Activated T-helper 17 cell treated with anti-CD3 and anti-CD28 coated beads, Interleukin-2, amount 50 U/mL, for 72 hours (primary cell): ENCODE measurements at regions not wholly inside any gene's neighbourhood (a gene's known extent, or its start where the extent isn't known, plus 50 kb on each side); places are given as distances from the start of the nearest gene placed in this dataset.
A peak's percentile ranks its signal among the peaks of the same experiment; 100 is the strongest.

Experiments
- ATAC-seq: fragments of 150-1000 bp; cut with Tn5 transposase; replicated peaks from 2 replicates; pipeline ENCODE4 v1.10.0; 2021; ENCODE audit warnings: mild to moderate bottlenecking, moderate library complexity
- H3K27ac Mint-ChIP-seq: one replicate; pipeline ENCODE4 v1.8.0; 2022; ENCODE audit warnings: mixed read lengths
- H3K27me3 Mint-ChIP-seq: one replicate; pipeline ENCODE4 v1.8.0; 2022; ENCODE audit warnings: mixed read lengths
- H3K36me3 Mint-ChIP-seq: one replicate; pipeline ENCODE4 v1.8.0; 2022; ENCODE audit warnings: low read depth, mild to moderate bottlenecking, mixed read lengths
- H3K4me1 Mint-ChIP-seq: one replicate; pipeline ENCODE4 v1.8.0; 2022; ENCODE audit warnings: mixed read lengths
- H3K4me3 Mint-ChIP-seq: one replicate; pipeline ENCODE4 v1.8.0; 2022; ENCODE audit warnings: mild to moderate bottlenecking, mixed read lengths
- H3K9me3 Mint-ChIP-seq: one replicate; pipeline ENCODE4 v1.8.0; 2022; ENCODE audit warnings: mixed read lengths

GRCh38 chr6:119542037-119542436 is 192.5 kb upstream of the MAN1A1 start:
- H3K27ac Mint-ChIP-seq = no peak overlapping the region
- no peaks in the 10 kb centered on the region for H3K36me3 Mint-ChIP-seq
- H3K4me3 Mint-ChIP-seq = no peak overlapping the region
- no peaks in the 10 kb centered on the region for H3K27me3 Mint-ChIP-seq
- H3K4me1 Mint-ChIP-seq = no peaks in the 10 kb centered on the region
- ATAC-seq = no peak
- H3K9me3 Mint-ChIP-seq = no peaks in the 10 kb centered on the region

- Mint-ChIP-seq H3K4me3 (no peak overlapping the region), H3K9me3 (no peaks in the 10 kb centered on the region), H3K4me1 (no peaks in the 10 kb centered on the region), H3K36me3 (no peaks in the 10 kb centered on the region), H3K27me3 (no peaks in the 10 kb centered on the region), H3K27ac (no peak overlapping the region)
- no peak for ATAC-seq
Measured at GRCh38 chr6:119541132-119541905, 191.8 kb upstream of the MAN1A1 start.

GRCh38 chr6:119540417-119540816 is 190.9 kb upstream of the MAN1A1 start:
- no peaks in the 10 kb centered on the region for H3K4me1 Mint-ChIP-seq
- H3K9me3 Mint-ChIP-seq = no peaks in the 10 kb centered on the region
- H3K27ac Mint-ChIP-seq = no peak overlapping the region
- no peaks in the 10 kb centered on the region for H3K27me3 Mint-ChIP-seq
- H3K36me3 Mint-ChIP-seq = no peaks in the 10 kb centered on the region
- ATAC-seq = no peak
- no peak overlapping the region for H3K4me3 Mint-ChIP-seq

DNA sequence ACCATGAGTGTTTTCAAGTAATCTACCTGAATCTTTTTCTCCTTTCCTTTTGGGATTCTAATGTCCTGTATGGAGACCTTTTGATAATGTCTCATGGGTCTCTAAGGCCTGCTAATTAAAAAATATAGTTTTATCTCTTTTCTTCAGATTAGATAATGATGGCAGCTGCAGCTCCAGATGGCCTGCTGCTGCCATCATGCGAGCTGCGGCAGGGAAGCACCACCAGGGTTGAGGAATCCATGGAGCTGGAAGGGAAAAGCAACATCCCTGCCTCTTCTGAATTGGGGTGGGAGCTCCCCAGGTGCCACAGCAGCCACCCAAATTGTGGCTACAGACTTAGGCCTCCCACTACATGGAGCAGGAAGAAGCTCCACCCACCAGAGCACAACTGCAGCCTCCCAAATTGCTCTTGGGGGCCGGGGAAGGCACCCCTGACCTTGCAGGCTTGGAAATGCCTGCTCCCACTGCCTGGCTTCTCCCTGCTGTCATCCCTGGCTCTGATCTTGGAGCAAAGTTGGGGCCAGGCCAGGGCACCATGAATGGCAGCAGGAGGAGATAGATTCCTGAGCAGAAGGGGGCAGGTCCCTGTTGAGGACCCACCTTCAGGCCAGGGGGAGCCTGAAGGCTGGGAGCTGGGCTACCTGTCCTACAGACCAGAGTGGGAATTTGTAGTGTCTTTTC is 189.6 kb upstream of the MAN1A1 start:
- ATAC-seq = no peak
- no peak overlapping the region for H3K27ac Mint-ChIP-seq
- H3K4me3 Mint-ChIP-seq = no peak overlapping the region
- H3K27me3 Mint-ChIP-seq = no peaks in the 10 kb centered on the region
- H3K36me3 Mint-ChIP-seq = no peaks in the 10 kb centered on the region
- H3K4me1 Mint-ChIP-seq = no peaks in the 10 kb centered on the region
- no peaks in the 10 kb centered on the region for H3K9me3 Mint-ChIP-seq

GRCh38 chr6:119536666-119537065 is 187.1 kb upstream of the MAN1A1 start:
- Mint-ChIP-seq H3K4me1 (peaks cover 4% of the 10 kb centered on the region), H3K36me3 (no peaks in the 10 kb centered on the region), H3K27me3 (no peaks in the 10 kb centered on the region), H3K27ac (no peak overlapping the region), H3K9me3 (no peaks in the 10 kb centered on the region), H3K4me3 (no peak overlapping the region)
- ATAC-seq = no peak

- no peaks in the 10 kb centered on the region for H3K27me3 Mint-ChIP-seq
- no peaks in the 10 kb centered on the region for H3K9me3 Mint-ChIP-seq
- no peaks in the 10 kb centered on the region for H3K36me3 Mint-ChIP-seq
- H3K4me3 Mint-ChIP-seq = no peak overlapping the region
- no peak for ATAC-seq
- H3K27ac Mint-ChIP-seq = no peak overlapping the region
- H3K4me1 Mint-ChIP-seq = peaks cover 4% of the 10 kb centered on the region
Measured at GRCh38 chr6:119535332-119535731, 185.8 kb upstream of the MAN1A1 start.

DNA sequence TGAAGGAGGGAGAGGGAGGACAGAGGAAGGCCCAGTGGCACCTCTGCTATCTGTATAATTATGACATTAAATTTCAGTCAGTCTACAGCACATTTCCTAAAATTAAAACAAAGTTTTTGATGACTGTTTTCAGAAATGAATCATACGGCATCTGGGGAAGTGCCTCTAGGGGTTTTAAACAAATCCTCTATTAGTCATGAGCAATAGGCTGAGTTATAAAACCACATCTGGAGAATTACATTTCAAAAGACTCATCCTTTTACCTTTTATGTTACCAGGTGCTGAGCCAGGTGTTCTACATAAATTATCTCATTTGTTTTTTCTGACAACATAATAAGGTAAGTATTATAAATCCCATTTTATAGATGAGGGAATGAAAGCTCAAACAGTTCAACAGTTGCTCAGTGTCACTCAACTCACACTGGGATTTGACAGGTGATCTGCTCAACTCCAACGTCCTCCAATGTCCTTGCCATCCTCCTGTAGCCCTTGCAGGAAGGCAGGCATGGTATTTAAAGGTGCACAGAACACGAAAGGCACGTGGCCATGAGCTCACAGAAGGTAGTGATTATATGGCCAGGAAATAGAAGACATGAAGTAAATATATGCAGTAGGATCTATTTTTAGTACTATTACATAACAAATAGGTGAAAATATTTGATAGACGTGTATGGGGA is 184.2 kb upstream of the MAN1A1 start:
- Mint-ChIP-seq H3K36me3 (no peaks in the 10 kb centered on the region), H3K27me3 (no peaks in the 10 kb centered on the region), H3K4me1 (peaks cover 4% of the 10 kb centered on the region), H3K27ac (no peak overlapping the region), H3K4me3 (no peak overlapping the region), H3K9me3 (no peaks in the 10 kb centered on the region)
- ATAC-seq = peak; percentile 91

DNA sequence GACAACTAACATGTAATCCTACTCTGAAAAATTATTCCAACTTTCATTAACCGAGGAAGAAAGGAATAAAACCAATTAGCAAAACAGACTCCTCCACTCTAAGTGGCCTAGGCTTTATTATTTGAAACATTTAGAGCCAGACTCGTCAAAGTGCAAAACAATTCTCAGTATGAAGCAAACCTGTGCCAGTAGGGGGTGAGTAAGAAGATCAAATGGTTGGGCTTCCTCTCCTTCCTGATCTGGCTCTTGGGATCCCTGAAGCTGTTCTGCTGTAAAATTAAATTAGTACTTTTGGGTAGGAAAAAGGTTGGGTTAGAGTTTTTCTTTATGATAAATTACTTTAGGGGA is 177.6 kb upstream of the MAN1A1 start:
- Mint-ChIP-seq H3K9me3 (no peaks in the 10 kb centered on the region), H3K27me3 (no peaks in the 10 kb centered on the region), H3K4me1 (no peaks in the 10 kb centered on the region), H3K4me3 (no peak overlapping the region), H3K36me3 (no peaks in the 10 kb centered on the region), H3K27ac (no peak overlapping the region)
- no peak for ATAC-seq

DNA sequence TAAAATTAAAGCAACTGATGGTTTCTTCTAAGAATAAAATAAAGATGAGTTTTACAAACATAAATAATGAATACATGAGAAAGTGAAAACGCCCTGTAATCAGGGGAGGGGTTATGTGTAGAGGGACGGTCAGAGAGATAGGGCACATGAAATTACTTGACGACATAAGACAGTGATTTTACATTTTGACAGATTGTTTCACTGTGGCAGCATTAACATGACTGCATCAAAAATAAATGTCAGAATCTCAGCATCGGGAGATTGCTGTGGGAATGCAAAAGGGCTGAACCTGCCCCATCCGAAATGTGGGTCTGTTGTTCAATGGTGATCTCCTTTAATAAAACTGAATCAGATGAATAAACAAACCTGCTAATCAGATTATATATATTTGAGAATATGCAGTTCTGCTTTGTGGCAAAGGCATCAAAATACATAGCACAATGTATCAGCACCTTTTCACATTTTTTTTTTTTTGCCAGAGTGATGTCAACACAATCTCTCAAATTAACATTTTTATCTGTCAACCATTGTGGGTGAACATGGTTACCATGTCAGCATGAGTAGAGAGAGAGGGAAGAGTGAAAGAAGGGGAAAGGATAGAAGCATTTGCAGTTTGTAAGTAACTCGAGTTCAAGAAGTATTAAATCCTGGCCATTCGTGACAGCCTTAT is 177.1 kb upstream of the MAN1A1 start:
- Mint-ChIP-seq H3K36me3 (no peaks in the 10 kb centered on the region), H3K27ac (no peak overlapping the region), H3K4me1 (no peaks in the 10 kb centered on the region), H3K9me3 (no peaks in the 10 kb centered on the region), H3K4me3 (no peak overlapping the region), H3K27me3 (no peaks in the 10 kb centered on the region)
- ATAC-seq = no peak

- Mint-ChIP-seq H3K4me1 (no peaks in the 10 kb centered on the region), H3K27ac (no peak overlapping the region), H3K9me3 (no peaks in the 10 kb centered on the region), H3K27me3 (peaks cover 3% of the 10 kb centered on the region), H3K4me3 (no peak overlapping the region), H3K36me3 (no peaks in the 10 kb centered on the region)
- ATAC-seq = no peak
Measured at GRCh38 chr6:119524410-119524809, 174.8 kb upstream of the MAN1A1 start.

GRCh38 chr6:119523556-119523955 is 174.0 kb upstream of the MAN1A1 start:
- Mint-ChIP-seq H3K27ac (no peak overlapping the region), H3K36me3 (no peaks in the 10 kb centered on the region), H3K9me3 (no peaks in the 10 kb centered on the region), H3K27me3 (peaks cover 3% of the 10 kb centered on the region), H3K4me1 (no peaks in the 10 kb centered on the region), H3K4me3 (no peak overlapping the region)
- ATAC-seq = no peak

GRCh38 chr6:119521251-119521650 is 171.7 kb upstream of the MAN1A1 start:
- Mint-ChIP-seq H3K4me1 (no peaks in the 10 kb centered on the region), H3K4me3 (no peak overlapping the region), H3K36me3 (no peaks in the 10 kb centered on the region), H3K27me3 (peaks cover 3% of the 10 kb centered on the region), H3K9me3 (no peaks in the 10 kb centered on the region), H3K27ac (no peak overlapping the region)
- ATAC-seq = no peak

- ATAC-seq = no peak
- no peaks in the 10 kb centered on the region for H3K36me3 Mint-ChIP-seq
- H3K4me3 Mint-ChIP-seq = no peak overlapping the region
- no peaks in the 10 kb centered on the region for H3K4me1 Mint-ChIP-seq
- H3K9me3 Mint-ChIP-seq = no peaks in the 10 kb centered on the region
- no peak overlapping the region for H3K27ac Mint-ChIP-seq
- H3K27me3 Mint-ChIP-seq = peaks cover 3% of the 10 kb centered on the region
Measured at GRCh38 chr6:119517428-119517827, 167.9 kb upstream of the MAN1A1 start.

DNA sequence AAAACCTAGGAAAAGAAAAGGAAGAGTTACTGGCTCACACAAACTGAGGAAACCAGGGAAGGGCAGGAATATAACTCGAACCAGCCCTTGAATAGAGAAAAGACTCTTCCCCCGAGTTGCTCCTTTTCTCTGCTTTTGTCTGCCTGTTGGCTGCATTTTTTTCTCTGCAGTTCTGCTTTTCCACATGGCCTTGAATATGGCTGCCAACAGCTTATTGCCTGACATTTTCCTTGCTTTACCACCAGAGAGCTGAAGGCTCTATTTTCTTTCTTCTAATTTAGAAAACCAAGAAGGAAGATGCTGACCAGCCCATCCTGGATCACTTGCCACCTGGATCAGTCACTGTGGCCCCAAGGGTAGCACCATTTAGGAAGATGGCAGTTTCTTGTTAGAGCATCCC is 164.8 kb upstream of the MAN1A1 start:
- Mint-ChIP-seq H3K36me3 (no peaks in the 10 kb centered on the region), H3K9me3 (no peaks in the 10 kb centered on the region), H3K4me3 (no peak overlapping the region), H3K27me3 (no peaks in the 10 kb centered on the region), H3K4me1 (no peaks in the 10 kb centered on the region), H3K27ac (no peak overlapping the region)
- no peak for ATAC-seq

DNA sequence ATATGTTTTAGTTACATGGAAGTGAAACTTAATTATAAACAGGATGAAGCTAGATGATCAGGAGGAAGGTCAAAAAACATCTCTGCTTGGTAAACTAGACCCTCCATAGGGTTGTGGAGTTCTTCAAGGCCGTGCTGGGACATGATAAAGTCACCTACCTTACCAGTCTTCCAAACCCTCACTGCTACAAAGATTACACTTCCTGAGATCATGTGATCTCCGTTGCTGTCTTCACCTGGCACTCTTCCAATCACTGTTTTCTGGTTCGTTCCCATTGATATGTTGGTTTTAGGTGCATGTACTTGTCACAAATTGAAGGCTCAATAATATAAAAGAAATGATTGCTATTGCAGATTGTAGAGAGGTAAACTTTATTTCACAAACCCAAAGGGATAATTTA is 161.5 kb upstream of the MAN1A1 start:
- H3K27ac Mint-ChIP-seq = no peak overlapping the region
- H3K4me3 Mint-ChIP-seq = no peak overlapping the region
- H3K27me3 Mint-ChIP-seq = no peaks in the 10 kb centered on the region
- no peaks in the 10 kb centered on the region for H3K9me3 Mint-ChIP-seq
- H3K36me3 Mint-ChIP-seq = no peaks in the 10 kb centered on the region
- H3K4me1 Mint-ChIP-seq = no peaks in the 10 kb centered on the region
- ATAC-seq = no peak
